ENCODE measurements at regions not wholly inside any gene's neighbourhood (a gene's known extent, or its start where the extent isn't known, plus 50 kb on each side); places are given as distances from the start of the nearest gene placed in this dataset.
"Not testable (repeated sequence)": the region's sequence is repeated elsewhere in the genome, so short reads cannot be mapped to it uniquely, and the experiment has no call there.

DNA sequence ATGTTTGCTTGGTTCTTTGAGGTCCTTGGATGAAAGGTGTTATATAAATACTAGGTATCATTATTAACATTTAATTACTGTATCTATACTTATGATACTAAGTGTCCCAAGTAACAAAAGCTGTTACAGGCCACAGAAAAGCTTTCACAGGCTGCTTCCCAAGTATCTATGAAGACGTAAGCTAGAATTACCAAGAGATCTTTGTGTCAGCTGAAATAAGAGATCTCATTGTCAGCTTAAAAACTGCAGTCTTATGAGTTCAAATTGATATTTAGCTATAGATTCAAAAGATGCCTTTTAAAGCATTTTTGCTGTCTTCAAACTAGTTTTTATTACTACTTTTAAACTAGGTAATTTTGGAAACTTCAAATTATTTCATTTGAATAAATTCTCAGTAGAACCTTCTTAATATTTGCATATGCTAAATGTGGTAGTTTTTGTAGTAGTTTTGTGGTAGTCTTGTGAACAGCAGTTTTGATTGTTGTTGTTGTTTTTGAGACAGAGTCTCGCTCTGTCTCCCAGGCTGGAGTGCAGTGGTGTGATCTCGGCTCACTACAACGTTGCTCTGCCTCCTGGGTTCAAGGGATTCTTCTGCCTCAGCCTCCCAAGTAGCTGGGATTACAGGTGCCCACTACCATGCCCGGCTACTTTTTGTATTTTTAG is 170.0 kb upstream of the RPL34 start:
- H3K4me3 ChIP-seq (ENCODE audit: low read depth, low read length), result no peak overlapping the region
- DNase-seq (ENCODE audit: low read depth), result no peak
- TF ChIP-seq, protein P1, sequence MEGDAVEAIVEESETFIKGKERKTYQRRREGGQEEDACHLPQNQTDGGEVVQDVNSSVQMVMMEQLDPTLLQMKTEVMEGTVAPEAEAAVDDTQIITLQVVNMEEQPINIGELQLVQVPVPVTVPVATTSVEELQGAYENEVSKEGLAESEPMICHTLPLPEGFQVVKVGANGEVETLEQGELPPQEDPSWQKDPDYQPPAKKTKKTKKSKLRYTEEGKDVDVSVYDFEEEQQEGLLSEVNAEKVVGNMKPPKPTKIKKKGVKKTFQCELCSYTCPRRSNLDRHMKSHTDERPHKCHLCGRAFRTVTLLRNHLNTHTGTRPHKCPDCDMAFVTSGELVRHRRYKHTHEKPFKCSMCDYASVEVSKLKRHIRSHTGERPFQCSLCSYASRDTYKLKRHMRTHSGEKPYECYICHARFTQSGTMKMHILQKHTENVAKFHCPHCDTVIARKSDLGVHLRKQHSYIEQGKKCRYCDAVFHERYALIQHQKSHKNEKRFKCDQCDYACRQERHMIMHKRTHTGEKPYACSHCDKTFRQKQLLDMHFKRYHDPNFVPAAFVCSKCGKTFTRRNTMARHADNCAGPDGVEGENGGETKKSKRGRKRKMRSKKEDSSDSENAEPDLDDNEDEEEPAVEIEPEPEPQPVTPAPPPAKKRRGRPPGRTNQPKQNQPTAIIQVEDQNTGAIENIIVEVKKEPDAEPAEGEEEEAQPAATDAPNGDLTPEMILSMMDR (conservative IDR thresholded peaks at IDR 0.05; ENCODE audit: low read depth, low read length), result no peak

DNA sequence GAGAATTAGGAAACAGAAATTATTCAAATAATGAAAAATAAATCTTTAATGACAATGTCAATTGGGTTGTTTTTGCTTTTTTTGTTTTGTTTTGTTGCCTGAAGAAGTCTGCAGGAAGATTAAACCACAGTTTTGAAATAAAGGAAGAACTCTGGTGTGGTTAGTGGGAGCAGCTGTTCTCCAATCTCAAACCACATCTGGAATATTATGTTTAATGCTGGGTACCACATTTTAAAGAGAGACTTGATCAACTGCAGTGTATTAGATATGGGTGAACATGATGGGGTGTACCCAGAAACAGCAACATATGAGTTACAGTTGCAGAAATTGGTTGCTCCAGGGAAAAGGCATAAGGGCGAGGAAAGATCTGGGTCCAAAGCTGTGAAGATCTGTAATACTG is 171.2 kb upstream of the RPL34 start:
- no peak for DNase-seq (ENCODE audit: low read depth)
- H3K4me3 ChIP-seq (ENCODE audit: low read depth, low read length), result no peak overlapping the region
- TF ChIP-seq, protein P1 (conservative IDR thresholded peaks at IDR 0.05; ENCODE audit: low read depth, low read length), result no peak

DNA sequence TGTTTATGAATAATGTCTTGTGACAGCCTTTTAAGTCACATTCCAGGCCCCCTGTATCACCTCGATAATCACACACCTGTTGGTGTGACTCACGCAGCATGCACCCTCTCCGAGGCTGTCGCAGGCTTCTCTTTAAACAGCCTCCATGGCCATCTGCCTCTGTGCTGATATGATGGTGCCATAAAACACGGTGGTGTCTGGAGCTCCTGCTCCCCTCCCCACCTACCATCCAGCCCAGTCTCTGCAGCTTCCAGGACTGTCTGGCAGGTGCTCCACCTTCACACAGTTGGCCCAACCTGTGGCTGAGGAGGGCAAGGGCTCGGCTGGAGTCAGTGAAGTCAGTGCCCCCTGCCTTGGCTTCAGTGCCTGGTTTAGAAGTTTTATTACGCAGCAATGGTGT is 173.8 kb upstream of the RPL34 start:
- TF ChIP-seq, protein P1 (conservative IDR thresholded peaks at IDR 0.05; ENCODE audit: low read depth, low read length), result no peak
- H3K4me3 ChIP-seq (ENCODE audit: low read depth, low read length), result no peak overlapping the region
- no peak for DNase-seq (ENCODE audit: low read depth)

DNA sequence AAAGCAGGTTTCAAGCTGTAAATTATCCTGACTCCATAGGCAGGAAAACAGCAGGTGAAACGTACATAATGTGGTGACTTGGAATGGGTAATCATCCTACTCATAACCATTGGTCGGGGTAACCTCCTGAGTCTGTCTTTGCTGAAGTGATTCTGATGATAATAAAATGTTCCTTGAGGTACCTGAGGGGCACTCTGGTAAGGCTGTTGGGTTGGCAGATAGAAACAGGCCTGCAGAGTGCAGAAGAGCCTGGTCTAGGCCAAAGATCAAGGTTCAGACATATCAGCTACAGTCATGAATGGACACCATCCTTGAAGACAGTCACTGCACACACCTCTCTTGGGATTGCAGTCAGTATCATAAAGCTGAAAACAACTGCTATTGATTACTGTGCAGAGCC is 174.7 kb upstream of the RPL34 start:
- H3K4me3 ChIP-seq (ENCODE audit: low read depth, low read length), result no peak overlapping the region
- TF ChIP-seq, protein P1 (conservative IDR thresholded peaks at IDR 0.05; ENCODE audit: low read depth, low read length), result no peak
- DNase-seq (ENCODE audit: low read depth), result no peak

DNA sequence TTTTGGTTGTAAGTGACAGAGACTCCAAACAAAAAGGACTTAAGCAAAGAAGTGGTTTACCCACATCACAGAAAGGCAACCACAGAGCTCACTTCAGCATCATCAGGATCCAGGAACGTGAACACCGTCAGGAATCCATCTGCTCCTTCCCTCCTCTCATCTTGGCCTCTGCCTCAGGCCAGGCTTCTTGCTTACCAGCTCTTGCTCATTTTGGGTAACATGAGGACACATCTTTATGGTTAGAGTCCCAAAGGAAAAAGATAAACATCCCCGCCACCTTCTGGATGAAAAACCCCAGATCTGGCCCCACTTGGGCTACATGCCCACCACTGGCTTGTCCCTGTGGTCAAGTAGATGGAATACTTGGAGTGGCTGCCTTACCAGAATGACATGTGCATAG is 176.8 kb upstream of the RPL34 start:
- no peak overlapping the region for H3K4me3 ChIP-seq (ENCODE audit: low read depth, low read length)
- TF ChIP-seq, protein P1 (conservative IDR thresholded peaks at IDR 0.05; ENCODE audit: low read depth, low read length), result no peak
- no peak for DNase-seq (ENCODE audit: low read depth)

DNA sequence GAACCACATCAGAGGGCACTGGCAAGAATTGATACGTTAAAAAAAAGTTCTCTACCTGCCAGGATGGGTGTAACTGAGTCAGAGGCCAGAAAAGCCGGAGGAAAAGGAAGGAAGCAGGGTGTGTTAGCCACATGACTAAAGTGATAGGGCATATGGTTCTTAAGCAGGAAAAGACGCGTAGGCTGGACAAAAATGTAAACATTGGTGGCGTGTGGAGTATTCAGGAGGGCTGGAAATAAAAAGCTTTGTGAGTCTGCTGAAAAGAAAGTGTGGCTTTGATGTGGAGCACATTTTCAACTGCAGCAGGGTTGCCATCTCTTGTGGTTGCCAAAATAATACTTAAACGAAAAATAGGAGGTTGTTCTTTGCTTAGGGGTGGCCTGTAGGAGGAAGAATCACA is 186.5 kb upstream of the RPL34 start:
- TF ChIP-seq, protein P1 (conservative IDR thresholded peaks at IDR 0.05; ENCODE audit: low read depth, low read length), result no peak
- no peak overlapping the region for H3K4me3 ChIP-seq (ENCODE audit: low read depth, low read length)
- DNase-seq (ENCODE audit: low read depth), result peak; percentile 64

DNA sequence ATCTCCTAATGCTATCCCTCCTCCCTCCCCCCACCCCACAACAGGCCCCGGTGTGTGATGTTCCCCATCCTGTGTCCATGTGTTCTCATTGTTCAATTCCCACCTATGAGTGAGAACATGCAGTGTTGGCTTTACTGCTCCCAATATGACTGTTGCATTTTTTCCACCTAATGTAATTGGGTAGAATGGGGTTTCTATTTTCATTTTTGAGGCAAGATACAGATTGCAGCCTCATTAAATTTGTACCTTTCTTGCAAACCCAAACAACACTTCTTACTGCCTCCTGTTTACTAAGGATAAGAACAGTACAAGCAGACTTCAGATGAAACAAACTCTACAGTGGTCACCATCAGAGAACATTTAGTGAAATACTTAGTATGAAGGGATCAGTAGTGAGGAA is 187.0 kb upstream of the RPL34 start:
- not testable (repeated sequence) for H3K4me3 ChIP-seq (ENCODE audit: low read depth, low read length)
- DNase-seq (ENCODE audit: low read depth), result peak; percentile 5
